ENCODE measurements at regions not wholly inside any gene's neighbourhood (a gene's known extent, or its start where the extent isn't known, plus 50 kb on each side); places are given as distances from the start of the nearest gene placed in this dataset.

GRCh38 chr17:68700421-68700820 lies 99.3 kb upstream of the FAM20A start:
- intact Hi-C loops (cut with micrococcal nuclease), result no loop called here
- CTCF ChIA-PET, result interaction anchor here (0.7 to 0.9 kb wide), 2 partner anchors 10 to 548 kb away, joined by 3 read pairs; no protein-coding TSS in a partner anchor
- peaks cover 9% of the 10 kb centered on the region for H3K9me3 Mint-ChIP-seq (ENCODE audit: unreplicated experiment)
- no peak overlapping the region for H3K27ac Mint-ChIP-seq (ENCODE audit: low read depth, unreplicated experiment)
- H3K4me1 Mint-ChIP-seq (ENCODE audit: insufficient read depth, unreplicated experiment), result peaks cover 34% of the 10 kb centered on the region
- BruUV-seq (replicated peaks), result no TSS peak
- peaks cover 11% of the 10 kb centered on the region for H3K36me3 Mint-ChIP-seq (ENCODE audit: insufficient read depth, unreplicated experiment)
- DNase-seq (ENCODE audit: unreplicated experiment), result no peak
- POLR2A ChIA-PET, result interaction anchor here (0.6 to 1.2 kb wide), 2 partner anchors 187 to 188 kb away, joined by 3 to 4 read pairs; partner anchors contain the start of gene PRKAR1A
- no peak overlapping the region for H3K4me3 Mint-ChIP-seq (ENCODE audit: unreplicated experiment)
- no peaks in the 10 kb centered on the region for H3K27me3 Mint-ChIP-seq (ENCODE audit: insufficient read depth, unreplicated experiment)
- no peak for TF ChIP-seq CTCF (IDR thresholded peaks at IDR 0.05; ENCODE audit: unreplicated experiment)

DNA sequence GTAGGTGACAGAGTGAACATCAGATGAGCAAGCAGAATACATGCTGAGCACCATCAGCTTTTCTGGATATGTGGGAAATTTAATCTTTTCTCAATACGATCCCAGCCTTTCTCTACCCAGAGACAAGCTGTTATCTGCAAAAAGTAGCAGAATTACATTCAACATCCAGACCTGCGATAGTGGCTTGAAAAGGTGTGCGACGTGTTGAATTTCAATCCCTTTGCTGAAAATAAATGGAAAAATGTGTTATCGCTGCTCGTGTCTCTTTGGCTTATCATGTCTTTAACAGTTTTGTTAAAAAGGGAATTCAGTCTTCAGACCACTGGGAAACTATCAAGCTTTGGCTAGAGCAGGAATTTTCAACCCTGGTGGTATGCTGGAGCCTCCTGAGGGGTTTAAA lies 98.8 kb upstream of the FAM20A start:
- CTCF ChIA-PET, result interaction anchor here (0.7 to 0.9 kb wide), 2 partner anchors 10 to 548 kb away, joined by 3 read pairs; no protein-coding TSS in a partner anchor
- Mint-ChIP-seq H3K4me3 (ENCODE audit: unreplicated experiment) (no peak overlapping the region), H3K27me3 (ENCODE audit: insufficient read depth, unreplicated experiment) (no peaks in the 10 kb centered on the region), H3K4me1 (ENCODE audit: insufficient read depth, unreplicated experiment) (peaks cover 29% of the 10 kb centered on the region), H3K36me3 (ENCODE audit: insufficient read depth, unreplicated experiment) (peaks cover 12% of the 10 kb centered on the region), H3K9me3 (ENCODE audit: unreplicated experiment) (peaks cover 9% of the 10 kb centered on the region), H3K27ac (ENCODE audit: low read depth, unreplicated experiment) (no peak overlapping the region)
- no peak for TF ChIP-seq CTCF (IDR thresholded peaks at IDR 0.05; ENCODE audit: unreplicated experiment)
- no TSS peak for BruUV-seq (replicated peaks)
- POLR2A ChIA-PET, result no interaction called here
- intact Hi-C loops (cut with micrococcal nuclease), result no loop called here
- DNase-seq (ENCODE audit: unreplicated experiment), result no peak

DNA sequence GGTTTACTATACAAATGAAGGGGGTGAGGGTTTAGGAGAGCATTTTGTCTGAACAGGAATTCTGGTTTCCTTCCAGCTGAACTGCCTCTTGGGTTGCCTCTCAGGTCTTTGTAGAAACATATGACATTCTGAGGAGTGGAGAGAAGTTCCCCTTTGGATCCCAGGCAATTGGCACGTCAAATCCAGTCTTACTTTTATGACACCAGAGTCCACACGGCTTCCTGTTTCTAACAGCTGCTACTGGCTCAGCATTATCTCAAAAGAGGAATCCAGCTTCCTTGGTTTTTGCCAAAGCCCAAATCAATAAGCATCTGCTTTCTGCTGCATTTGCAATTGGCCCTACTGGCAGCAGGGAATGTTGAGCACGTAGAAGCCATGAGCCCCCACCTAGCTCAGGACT lies 97.6 kb upstream of the FAM20A start:
- DNase-seq (ENCODE audit: unreplicated experiment), result no peak
- BruUV-seq (replicated peaks), result no TSS peak
- Mint-ChIP-seq H3K27ac (ENCODE audit: low read depth, unreplicated experiment) (peak overlapping the region; percentile 99), H3K27me3 (ENCODE audit: insufficient read depth, unreplicated experiment) (no peaks in the 10 kb centered on the region), H3K9me3 (ENCODE audit: unreplicated experiment) (peaks cover 9% of the 10 kb centered on the region), H3K4me3 (ENCODE audit: unreplicated experiment) (no peak overlapping the region), H3K36me3 (ENCODE audit: insufficient read depth, unreplicated experiment) (peaks cover 12% of the 10 kb centered on the region), H3K4me1 (ENCODE audit: insufficient read depth, unreplicated experiment) (peaks cover 25% of the 10 kb centered on the region)
- ChIA-PET POLR2A (interaction anchor here (0.5 to 2.6 kb wide), 6 partner anchors 8 to 443 kb away, joined by 3 to 14 read pairs (median 7); partner anchors contain the start of genes ABCA6 and PRKAR1A), CTCF (interaction anchor here (0.6 kb wide), 2 partner anchors 21 to 236 kb away, joined by 3 read pairs; no protein-coding TSS in a partner anchor)
- intact Hi-C loops (cut with micrococcal nuclease), result no loop called here
- no peak for TF ChIP-seq CTCF (IDR thresholded peaks at IDR 0.05; ENCODE audit: unreplicated experiment)

DNA sequence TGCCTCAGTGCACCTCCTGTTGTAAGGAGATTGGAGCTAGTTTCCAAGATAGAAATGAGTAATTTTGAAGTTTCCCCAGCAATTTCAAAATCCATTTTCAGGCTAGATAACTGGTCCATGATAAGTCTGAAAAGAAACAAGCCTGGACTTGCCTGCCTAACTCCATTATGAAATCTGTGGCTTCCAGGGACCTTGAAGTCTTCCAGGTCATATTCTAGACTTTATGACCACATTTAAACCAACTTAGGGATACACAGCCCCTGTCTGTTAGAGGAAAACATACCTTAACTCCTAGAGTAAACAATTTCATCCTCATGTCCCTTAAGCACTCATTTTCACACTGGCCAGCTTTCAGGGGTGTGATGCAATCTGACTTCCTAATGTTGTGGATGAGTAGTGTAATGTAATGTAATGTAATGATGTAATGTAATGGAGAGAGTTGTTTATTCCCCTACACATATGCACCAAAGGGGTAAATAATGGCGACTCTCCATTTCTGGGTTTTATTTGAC lies 96.7 kb upstream of the FAM20A start:
- intact Hi-C loops (cut with micrococcal nuclease), result no loop called here
- peak; percentile 81 for DNase-seq (ENCODE audit: unreplicated experiment)
- H3K36me3 Mint-ChIP-seq (ENCODE audit: insufficient read depth, unreplicated experiment), result peaks cover 12% of the 10 kb centered on the region
- no peak for TF ChIP-seq CTCF (IDR thresholded peaks at IDR 0.05; ENCODE audit: unreplicated experiment)
- CTCF ChIA-PET, result interaction anchor here (0.8 kb wide), 1 partner anchor 10 kb away, joined by 3 read pairs; no protein-coding TSS in a partner anchor
- H3K9me3 Mint-ChIP-seq (ENCODE audit: unreplicated experiment), result peaks cover 9% of the 10 kb centered on the region
- no TSS peak for BruUV-seq (replicated peaks)
- H3K27me3 Mint-ChIP-seq (ENCODE audit: insufficient read depth, unreplicated experiment), result no peaks in the 10 kb centered on the region
- H3K4me3 Mint-ChIP-seq (ENCODE audit: unreplicated experiment), result peak overlapping the region; percentile 23
- peaks cover 25% of the 10 kb centered on the region for H3K4me1 Mint-ChIP-seq (ENCODE audit: insufficient read depth, unreplicated experiment)
- POLR2A ChIA-PET, result interaction anchor here (0.6 to 2.6 kb wide), 13 partner anchors 9 to 907 kb away, joined by 3 to 14 read pairs (median 4); partner anchors contain the start of gene PRKAR1A
- peak overlapping the region; percentile 99 for H3K27ac Mint-ChIP-seq (ENCODE audit: low read depth, unreplicated experiment)

Measured in MCF 10A (cell line).